ENCODE measurements at regions not wholly inside any gene's neighbourhood (a gene's known extent, or its start where the extent isn't known, plus 50 kb on each side); places are given as distances from the start of the nearest gene placed in this dataset.

DNA sequence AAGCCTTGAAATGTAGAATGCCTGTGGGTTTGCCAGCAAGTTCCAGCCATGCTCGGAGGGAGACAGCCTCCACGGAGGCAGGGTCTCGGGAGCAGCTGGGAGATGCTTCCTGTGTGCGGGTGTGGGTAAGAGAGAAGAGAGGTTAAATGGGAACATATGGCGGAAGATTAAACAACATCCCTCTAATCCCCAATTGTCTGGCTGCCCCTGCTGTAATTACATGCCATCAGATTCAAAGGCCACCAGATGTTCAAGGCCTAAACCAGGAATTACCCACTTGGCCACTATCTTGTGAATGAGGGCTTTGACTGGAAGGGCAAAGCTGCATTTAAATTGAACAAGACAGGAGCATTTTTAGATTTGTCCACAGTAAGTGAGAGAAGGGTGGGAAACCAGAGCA lies 81.4 kb upstream of the BACE2 start:
- no peak for DNase-seq

DNA sequence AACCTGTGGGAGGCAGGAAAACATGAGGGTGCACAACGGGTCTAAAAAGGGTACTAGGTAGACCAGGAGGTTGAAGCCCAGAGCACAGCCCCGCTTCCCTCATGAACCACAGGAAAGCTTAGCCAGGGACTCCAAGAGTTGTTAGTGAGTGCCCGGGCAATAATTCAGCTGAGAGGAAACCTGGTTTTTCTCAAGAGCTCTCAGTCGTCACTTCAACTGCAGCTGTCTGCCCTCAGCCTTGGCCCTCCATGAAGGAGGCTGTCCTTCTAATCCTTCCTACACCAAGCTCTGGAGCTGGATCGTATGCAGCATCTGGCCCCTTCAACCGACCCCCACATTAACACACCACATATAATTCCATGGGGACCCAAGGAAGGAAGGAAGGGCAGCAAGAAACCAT lies 77.0 kb upstream of the BACE2 start:
- DNase-seq = no peak

DNA sequence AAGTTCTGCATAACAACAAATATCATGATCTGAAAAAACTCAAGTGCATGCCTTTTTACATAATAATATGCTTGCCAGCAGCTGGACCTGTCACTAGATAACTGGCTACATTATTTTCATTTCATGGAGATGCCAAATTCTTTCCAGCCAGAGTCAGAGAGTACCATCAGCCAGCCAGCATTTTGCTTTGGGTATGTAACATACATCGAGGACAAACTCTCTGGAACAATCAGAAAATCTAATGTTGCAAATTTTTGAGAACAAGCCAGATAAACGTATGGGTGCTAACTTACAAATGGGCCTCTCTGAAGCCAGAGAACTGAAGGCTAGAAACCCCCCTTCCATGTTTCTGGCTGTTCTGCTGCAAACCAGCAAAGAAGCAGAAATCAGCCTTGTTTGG lies 76.3 kb upstream of the BACE2 start:
- DNase-seq = no peak

DNA sequence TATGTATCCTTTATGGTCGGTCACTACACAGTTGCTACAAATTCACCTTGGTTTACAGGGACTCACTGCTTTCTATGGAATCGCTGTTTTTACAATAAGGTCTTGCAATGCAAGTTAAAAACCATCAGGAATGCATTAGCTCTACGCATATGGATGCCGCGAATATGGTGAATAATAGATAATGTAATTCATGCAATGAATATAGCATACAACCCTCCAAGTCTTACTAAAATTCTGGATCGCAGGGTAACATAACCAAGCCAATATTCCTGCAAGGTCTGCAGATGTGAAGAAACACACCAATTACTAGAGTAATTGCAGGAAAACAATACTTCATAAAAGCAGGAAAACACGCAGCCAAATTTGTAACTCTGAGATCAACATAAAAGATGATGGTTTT lies 75.6 kb upstream of the BACE2 start:
- DNase-seq = no peak

DNA sequence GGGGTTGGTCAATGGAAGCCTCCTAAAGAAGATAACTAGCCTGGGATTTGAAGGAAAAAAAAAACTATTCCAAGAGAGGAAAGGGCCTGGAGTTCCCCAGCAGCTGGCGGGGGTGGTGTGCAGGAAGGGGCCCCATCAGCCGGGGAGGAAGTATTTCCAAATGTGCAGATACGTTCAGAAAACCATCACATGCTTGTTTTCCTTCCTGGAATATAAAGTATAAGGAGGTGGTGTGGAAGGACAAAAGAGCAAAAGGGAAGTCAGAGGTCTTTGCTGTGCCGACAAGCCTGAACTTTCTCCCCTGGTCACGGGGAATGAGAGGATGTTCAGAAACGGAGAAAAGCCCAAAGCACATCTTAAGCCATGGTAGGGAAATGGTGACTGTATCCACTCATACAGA lies 72.0 kb upstream of the BACE2 start:
- DNase-seq = no peak

DNA sequence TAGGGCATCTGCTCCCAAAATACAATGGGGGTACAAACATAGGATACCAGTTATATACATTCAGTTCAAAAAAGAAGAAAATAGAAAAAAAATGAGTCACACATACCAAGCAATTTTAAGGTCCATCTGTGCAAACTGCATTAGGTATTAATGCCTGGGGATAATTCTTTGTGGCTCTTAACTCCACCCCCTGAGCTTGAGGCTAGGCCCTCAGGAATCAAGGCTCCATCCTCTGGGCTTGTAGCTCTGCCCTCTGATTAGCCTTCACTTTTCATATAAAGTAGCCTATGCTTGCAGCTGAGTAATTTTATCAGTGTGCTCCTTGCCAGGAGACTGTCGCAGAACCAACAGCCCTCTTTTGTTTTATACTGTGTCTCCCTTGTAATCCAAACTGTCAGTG lies 69.9 kb upstream of the BACE2 start:
- no peak for DNase-seq

DNA sequence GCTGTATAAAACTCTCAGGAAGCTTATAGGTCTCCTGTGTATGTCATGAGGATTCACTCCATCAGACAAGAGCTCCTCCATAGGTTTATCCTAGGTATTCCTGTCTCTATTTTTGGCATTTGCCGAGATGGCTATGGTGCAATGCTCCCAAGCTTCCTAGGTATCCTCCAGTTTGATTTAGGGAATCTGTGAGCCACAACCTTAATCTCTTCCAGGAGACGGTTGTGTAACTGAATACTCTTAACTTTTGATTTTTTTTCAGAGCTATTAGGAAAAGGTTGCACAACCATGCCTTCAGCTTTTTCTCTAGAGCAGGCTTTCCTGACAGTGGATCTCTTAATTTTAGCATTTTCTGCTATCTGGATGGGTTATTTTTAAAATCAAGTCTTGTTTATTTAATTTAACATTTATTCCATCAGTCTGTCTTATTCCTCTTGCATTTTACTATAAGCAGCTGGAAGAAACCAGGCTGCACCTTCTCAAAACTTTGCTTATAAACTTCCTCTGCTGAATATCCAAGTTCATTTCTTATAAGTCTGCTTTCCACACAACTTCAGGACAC lies 69.4 kb upstream of the BACE2 start:
- no peak for DNase-seq

DNA sequence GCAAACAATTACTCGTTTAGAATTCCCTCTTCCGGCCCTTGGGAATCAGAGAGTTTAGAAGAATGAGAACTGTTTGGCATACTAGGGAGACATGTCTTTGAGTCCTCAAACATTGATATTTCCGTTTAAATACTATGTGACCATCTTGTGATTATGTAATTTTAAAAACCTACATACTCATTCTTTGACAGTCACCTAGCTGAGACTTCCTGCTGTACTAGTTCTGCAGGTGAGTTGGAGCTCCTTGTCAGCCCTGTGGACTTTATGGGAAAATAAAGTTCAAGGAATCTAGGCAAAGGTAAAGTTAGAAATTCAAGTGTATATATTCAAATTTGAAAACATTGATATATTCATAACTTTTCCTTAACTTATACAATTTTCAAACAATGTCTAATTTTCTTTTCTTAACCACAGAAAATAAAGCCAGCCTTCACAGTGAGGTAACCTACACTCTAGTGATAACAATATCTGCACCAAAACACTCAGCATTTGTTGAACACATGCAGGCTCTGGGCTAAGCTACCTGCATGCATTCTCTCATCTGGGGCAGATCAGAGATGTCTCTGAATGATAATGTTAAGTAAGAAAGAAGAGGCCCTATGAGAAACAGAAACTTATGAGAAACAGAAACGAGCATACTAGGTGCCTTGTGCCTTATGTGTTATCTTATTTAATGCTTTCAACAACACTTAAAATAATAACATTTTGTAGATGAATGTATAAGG lies 67.0 kb upstream of the BACE2 start:
- DNase-seq = no peak

DNA sequence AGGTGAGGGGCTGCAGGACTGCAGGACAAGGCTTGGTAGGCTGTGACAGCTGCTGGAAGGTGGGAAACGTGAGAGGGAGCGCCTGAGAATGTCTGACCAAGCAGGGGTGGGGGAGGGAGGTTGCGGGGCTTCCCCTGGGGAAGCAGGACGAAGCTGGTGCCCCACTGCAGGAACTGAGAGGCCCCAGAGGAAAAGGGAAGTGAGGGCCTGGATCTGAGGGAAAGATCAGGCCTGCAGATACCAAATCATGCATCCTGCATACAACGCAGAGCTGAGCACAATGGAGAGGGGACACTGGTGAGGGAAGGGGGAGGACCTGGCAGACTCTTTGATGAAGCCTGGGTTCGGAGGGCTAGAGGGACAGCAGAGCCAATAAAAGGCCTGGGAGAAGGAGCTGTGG lies 65.7 kb upstream of the BACE2 start:
- DNase-seq = no peak

DNA sequence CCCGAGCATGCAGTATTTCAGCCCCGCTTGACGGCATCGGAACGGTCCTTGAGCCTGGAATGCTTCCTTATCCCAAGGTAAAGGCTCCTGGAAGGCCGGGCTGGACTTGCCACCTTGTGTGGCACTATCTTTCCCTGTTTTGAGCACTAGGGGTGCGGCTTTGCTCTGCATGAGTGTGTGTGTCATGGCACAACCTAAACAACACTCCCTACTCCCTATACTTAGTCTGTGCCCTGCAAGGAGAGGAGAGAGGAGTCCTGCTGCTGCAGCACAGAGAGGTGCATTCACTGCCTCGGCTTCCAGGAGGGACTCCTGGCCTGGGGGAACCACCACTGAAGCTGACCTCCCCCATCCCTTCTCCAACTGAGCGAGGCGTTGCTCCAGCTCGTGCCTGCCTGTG lies 60.4 kb upstream of the BACE2 start:
- no peak for DNase-seq

DNA sequence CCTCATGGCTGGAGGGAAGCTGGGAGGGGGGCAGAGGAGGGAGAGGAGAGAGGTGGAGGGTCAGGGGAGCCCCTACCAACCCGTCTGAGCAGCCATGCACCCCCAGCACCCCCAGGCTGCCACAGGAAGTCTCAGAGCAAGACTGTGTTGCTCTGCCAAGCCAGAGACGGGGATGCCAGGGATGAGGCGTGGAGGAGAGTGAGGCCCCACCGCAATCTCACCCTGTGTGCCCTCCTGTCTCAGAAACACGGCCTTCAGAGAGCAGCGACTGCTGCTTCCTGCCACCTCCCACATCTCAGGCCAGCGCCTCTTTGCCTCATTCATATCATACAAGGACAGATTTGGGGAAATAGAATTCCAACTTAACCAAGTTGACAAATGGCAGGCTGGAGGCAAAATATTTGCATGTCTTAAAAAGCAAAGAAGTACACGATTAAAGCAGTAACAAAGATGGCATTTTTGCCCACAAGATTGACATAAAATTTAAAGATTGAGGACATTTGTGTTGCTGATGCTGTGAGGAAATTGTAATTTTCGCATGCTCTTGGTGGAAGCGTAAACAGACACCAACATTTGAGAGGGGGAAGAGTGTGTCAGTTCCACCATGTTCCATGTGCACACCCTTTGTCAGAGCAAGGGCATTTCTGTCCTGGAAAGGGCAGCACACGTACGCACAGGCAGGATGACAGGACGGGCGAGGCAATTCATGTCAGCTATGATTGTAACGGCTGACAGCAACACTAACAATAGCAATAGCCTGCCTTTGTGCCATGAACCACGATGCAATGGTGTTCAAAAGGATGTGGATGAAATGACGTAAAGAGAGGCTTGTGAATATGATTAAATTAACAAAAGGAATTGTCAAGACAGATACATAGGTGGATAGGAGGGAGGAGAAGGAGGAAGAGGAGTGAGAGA lies 59.0 kb upstream of the BACE2 start:
- DNase-seq = no peak

DNA sequence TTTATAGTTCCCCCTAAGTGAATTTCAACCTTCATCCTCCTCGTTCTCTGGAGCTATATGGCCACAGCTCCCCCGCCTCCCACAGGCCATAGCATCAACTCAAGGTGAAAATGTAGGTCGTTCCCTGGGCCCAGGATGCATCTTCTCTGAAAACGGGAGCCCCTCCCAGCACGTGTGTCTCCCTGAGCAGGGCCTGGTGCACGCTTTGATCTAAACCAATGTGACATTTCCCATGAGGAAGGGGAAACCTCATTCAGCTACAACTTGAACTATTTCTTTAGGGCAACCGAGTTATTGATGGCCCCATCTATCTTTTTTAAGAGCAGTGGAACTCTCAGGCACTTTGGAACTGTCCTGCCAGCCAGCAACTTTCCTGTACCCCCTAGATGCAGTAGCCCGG lies 57.8 kb upstream of the BACE2 start:
- no peak for DNase-seq

DNA sequence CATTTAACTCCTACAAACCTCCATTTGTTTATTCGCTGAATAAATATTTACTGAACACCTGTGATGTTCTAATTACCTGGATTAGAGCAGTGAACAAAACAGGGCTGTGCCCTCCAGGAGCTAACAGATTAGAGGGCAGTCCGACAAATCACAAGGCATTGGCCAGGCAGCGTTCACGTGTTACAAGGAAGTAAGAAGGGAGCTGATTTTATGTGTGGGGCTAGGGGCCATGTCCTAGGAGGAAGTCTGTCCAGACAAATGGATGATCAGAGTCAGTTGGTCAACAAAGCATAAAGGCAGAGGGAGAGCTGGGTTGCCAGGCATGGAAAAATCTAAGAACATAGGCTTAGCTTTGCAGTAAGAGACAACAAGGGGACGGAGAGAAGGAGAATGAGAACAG lies 57.3 kb upstream of the BACE2 start:
- no peak for DNase-seq

DNA sequence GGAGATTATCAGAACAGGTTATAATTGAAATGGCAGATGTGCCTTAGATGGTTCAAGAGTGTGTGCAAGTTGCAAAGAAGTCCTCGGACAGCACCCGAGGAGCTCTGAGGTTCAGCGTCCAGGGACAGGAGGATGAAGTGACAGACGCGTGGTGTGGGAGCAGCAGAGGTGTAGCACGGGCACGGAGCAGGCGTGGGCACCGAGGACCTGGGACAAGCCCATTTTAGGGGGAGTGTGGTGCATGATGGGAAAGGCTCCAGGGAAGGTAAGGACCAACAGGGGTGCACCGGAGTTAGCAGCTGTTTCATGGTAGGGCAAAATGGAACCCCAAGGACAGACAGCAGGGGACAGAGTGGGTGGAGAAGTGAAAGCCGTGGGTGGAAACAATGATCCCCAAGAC lies 56.3 kb upstream of the BACE2 start:
- no peak for DNase-seq

DNA sequence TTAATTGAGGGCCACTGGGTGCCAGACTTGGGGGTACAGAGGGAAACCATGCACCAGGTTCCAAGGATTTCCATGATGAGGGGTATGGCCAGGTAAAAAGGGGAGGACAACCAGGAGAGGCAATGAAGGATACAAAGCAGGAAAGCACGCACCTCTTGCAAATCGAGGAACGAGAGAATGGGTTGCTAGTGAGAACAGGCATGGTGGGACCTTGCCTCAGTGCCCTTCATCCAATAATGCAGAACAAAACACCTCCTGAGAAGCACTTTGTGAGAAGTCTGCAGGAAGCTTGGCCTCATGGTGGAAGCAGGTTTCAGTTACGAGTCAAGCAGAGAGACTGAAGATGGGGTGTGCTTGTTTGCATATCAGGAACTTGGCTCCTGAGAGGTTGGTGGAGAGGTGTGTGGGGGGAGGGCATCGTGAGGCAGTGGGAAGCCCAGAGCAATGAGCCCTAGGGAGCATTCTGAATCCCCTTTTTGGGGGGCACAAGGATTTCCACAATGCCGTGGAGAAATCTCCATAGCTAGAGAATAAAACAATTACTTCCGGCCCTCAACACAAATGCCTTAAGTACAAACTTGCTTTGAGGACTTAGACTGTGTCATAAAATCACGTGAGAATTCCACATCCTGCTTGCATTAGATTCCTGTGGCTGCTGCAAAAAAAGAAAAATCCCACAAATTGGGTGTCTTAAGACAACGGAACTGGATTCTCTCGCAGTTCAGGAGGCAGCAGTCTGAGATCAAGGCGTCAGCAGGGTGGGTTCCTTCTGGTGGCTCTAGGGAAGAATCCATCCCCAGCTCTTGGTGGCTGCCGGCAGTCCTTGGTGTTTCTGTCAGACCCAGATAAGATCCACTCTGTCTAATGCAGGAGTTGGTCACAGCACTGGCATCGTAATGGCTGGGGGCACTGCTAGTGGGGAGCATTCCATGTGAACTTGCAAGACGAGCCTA lies 54.9 kb upstream of the BACE2 start:
- DNase-seq = no peak

DNA sequence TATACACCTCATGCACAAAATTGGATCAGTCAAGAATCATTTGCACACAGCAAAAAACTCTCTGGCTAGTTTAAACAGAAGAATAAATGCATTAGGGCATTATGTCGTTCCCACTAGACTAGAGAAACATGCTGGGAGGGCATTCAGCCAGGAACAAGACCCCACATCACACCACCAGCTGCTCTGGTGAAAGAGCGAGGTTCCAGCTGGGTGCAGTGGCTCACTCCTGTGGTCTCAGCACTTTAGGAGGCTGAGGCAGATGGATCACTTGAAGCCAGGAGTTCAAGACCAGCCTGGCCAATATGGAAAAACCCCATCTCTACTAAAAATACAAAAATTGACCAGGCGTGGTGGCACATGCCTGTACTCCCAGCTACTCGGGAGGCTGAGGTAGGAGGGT lies 52.1 kb upstream of the BACE2 start:
- no peak for DNase-seq

All from activated CD4-positive, alpha-beta T cell treated with anti-CD3 and anti-CD28 coated beads for 1 hour (primary cell).